IMR-90 (cell line): ENCODE measurements at regions not wholly inside any gene's neighbourhood (a gene's known extent, or its start where the extent isn't known, plus 50 kb on each side); places are given as distances from the start of the nearest gene placed in this dataset.

Experiments used
- CTCF ChIP-seq: conservative IDR thresholded peaks from 2 replicates; pipeline ENCODE4 v1.5.1; 2012; ENCODE audit warnings: mild to moderate bottlenecking, low read depth, low read length, improper control_type of control experiment
- POLR2A ChIP-seq: IDR thresholded peaks from 2 replicates; pipeline ENCODE4 v1.6.1; 2012; ENCODE audit warnings: mild to moderate bottlenecking, low read depth, low read length
- RAD21 ChIP-seq: IDR thresholded peaks from 2 replicates; pipeline ENCODE4 v1.6.1; 2012; ENCODE audit warnings: low read length, improper control_type of control experiment
- RCOR1 ChIP-seq: IDR thresholded peaks from 2 replicates; pipeline ENCODE4 v1.6.1; 2012; ENCODE audit warnings: mild to moderate bottlenecking, low read length, improper control_type of control experiment; ENCODE audit not compliant: insufficient replicate concordance
- SMC3 ChIP-seq: fragments of 150-350 bp; IDR thresholded peaks from 2 replicates; pipeline ENCODE4 v1.6.1; 2016; ENCODE audit warnings: low read depth, mild to moderate bottlenecking, antibody characterized with exemption, low read length, moderate library complexity
- USF2 ChIP-seq: fragments of 150-350 bp; IDR thresholded peaks from 2 replicates; pipeline ENCODE4 v1.6.1; 2017; ENCODE audit warnings: mild to moderate bottlenecking, antibody characterized with exemption, low read length, low read depth

GRCh38 chr7:12456506-12456905 lies 52.8 kb upstream of the VWDE start:
- TF ChIP-seq CTCF (no peak), POLR2A (no peak), SMC3 (no peak), USF2 (no peak), RCOR1 (no peak), RAD21 (no peak)
